Ovary (tissue), 7 donors: ENCODE measurements at regions not wholly inside any gene's neighbourhood (a gene's known extent, or its start where the extent isn't known, plus 50 kb on each side); places are given as distances from the start of the nearest gene placed in this dataset.

ENCODE experiments used
- DNase-seq, 5 donors: peaks; one replicate each; pipeline ENCODE4 v3.0.0-alpha.2; 2019 to 2020
- H3K27ac ChIP-seq, 2 donors: fragments of 200-600 bp; one replicate each; pipeline versions ENCODE4 v1.5.1 to v1.8.0; 2019 to 2022
- H3K27me3 ChIP-seq: fragments of 200-600 bp; one replicate; pipeline ENCODE4 v1.8.0; 2022
- H3K36me3 ChIP-seq: fragments of 200-600 bp; sonication (generic); one replicate; pipeline ENCODE4 v1.5.1; 2019
- H3K4me1 ChIP-seq: one replicate; pipeline ENCODE4 v1.8.1; 2013; ENCODE audit warnings: mild to moderate bottlenecking, moderate library complexity; ENCODE audit not compliant: insufficient read depth
- H3K4me3 ChIP-seq: fragments of 200-600 bp; sonication (generic); one replicate; pipeline ENCODE4 v1.5.1; 2017
- H3K9me3 ChIP-seq, 2 donors: fragments of 200-600 bp in 1 of 2; sonication (generic) in 1 of 2; one replicate each; pipeline versions ENCODE4 v1.5.1 to v1.8.1; 2013 to 2019; ENCODE audit warnings: mild to moderate bottlenecking in 1 of 2, moderate library complexity in 1 of 2
- CTCF ChIP-seq, 3 donors: fragments of 450-650 bp in 2 of 3; fragments of 200-600 bp in 1 of 3; IDR thresholded peaks; one replicate each; pipeline versions ENCODE4 v1.5.1 to v1.8.0; 2016 to 2022; ENCODE audit warnings: antibody characterized with exemption in 3 of 3, mild to moderate bottlenecking in 1 of 3
- EP300 ChIP-seq: sonication (generic); formaldehyde crosslinking; IDR thresholded peaks from one replicate; pipeline ENCODE4 v1.6.1; 2017; ENCODE audit warnings: antibody characterized with exemption
- POLR2A ChIP-seq: fragments of 450-650 bp; IDR thresholded peaks from one replicate; pipeline ENCODE4 v1.6.1; 2017; ENCODE audit warnings: antibody characterized with exemption, mild to moderate bottlenecking, moderate library complexity
- WGBS, 3 donors: extraction: QIAGEN DNeasy Blood & Tissue Kit in 1 of 3; methylation state at CpG; one replicate each; pipeline versions ENCODE4 v1.1.5 to v1.1.7; 2013 to 2017; 5-methylcytosine and 5-hydroxymethylcytosine counted together
- intact Hi-C, 4 donors: fragments of 100-400 bp; cut with DNase I; formaldehyde crosslinking; loops; one replicate each; pipeline versions ENCODE4 v1.11.0 to v1.15.1; 2022 to 2023
- donor health status: DM: no; HTN: no; CAD: no; lungs with moderate emphysema.
- donor health status: DM: no; HTN: no; CAD: no.
- donor health status: Bipolar disorder and iron deficiency.
- donor health status: DM: no; HTN: no; CAD: no.
- donor health status: DM: yes; HTN: yes; CAD: no.

- no peaks in the 10 kb centered on the region for H3K4me1 ChIP-seq
- no peak overlapping the region for H3K27ac ChIP-seq
- intact Hi-C loops, result no loop called here
- no peaks in the 10 kb centered on the region for H3K9me3 ChIP-seq
- no peaks in the 10 kb centered on the region for H3K27me3 ChIP-seq
- no peak for TF ChIP-seq CTCF (IDR thresholded peaks at IDR 0.05)
- TF ChIP-seq EP300, result no peak
- TF ChIP-seq POLR2A, result no peak
- no peaks in the 10 kb centered on the region for H3K36me3 ChIP-seq
- DNase-seq, result no peak
- no peak overlapping the region for H3K4me3 ChIP-seq
- 47 to 72% (median 48%) methylated on average over 2 of the region's 2 CpGs for WGBS, 3 donors
These were observed 1160.6 kb upstream of the AGA start for GRCh38 chr4:178602833-178603232.

DNA sequence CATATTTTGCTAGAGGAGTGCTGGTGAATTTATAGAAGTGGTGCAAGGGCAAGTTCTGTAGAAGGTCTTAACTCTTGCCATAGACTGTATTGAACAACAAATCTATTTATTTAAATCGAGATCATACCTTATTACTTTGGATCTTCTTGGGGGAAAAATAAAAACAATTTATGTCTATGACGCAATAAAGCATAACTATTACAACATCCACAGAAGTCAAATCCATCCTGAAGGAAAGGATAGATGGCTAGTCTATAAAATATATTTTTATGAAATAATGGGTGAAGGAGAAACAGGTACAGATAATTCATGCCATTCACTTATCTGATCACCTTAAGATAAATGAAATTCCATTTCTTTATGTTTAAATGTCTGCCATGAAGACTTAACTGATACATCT lies 1168.8 kb upstream of the AGA start:
- Histone ChIP-seq H3K27me3 (no peaks in the 10 kb centered on the region), H3K36me3 (no peaks in the 10 kb centered on the region), H3K4me1 (no peaks in the 10 kb centered on the region), H3K9me3 (no peaks in the 10 kb centered on the region), H3K27ac (no peak overlapping the region), H3K4me3 (no peak overlapping the region)
- 79 to 86% (median 81%) methylated on average over 2 of the region's 2 CpGs for WGBS, 3 donors
- TF ChIP-seq EP300 (no peak), POLR2A (no peak), CTCF (IDR thresholded peaks at IDR 0.05) (no peak)
- intact Hi-C loops, result no loop called here
- no peak for DNase-seq

- no peak for DNase-seq
- no peak for TF ChIP-seq POLR2A
- no peak for TF ChIP-seq EP300
- TF ChIP-seq CTCF (IDR thresholded peaks at IDR 0.05), result no peak
These were observed 1170.5 kb upstream of the AGA start for GRCh38 chr4:178612733-178613132.

GRCh38 chr4:178632415-178632814 lies 1190.2 kb upstream of the AGA start:
- no peak for TF ChIP-seq CTCF (IDR thresholded peaks at IDR 0.05)
- no peak for TF ChIP-seq POLR2A
- no peak for TF ChIP-seq EP300
- Histone ChIP-seq H3K27ac (no peak overlapping the region), H3K4me1 (no peaks in the 10 kb centered on the region), H3K27me3 (no peaks in the 10 kb centered on the region), H3K4me3 (no peak overlapping the region), H3K36me3 (no peaks in the 10 kb centered on the region), H3K9me3 (no peaks in the 10 kb centered on the region)
- WGBS, 3 donors, result 85 to 95% (median 89%) methylated on average over 1 of the region's 1 CpG
- no peak for DNase-seq
- intact Hi-C loops, result no loop called here

More at GRCh38 chr4:178612733-178613132, 1170.5 kb upstream of the AGA start:
- Histone ChIP-seq H3K9me3 (no peaks in the 10 kb centered on the region), H3K4me3 (no peak overlapping the region), H3K27me3 (no peaks in the 10 kb centered on the region), H3K36me3 (no peaks in the 10 kb centered on the region), H3K27ac (no peak overlapping the region), H3K4me1 (no peaks in the 10 kb centered on the region)
- 65 to 78% (median 76%) methylated on average over 4 of the region's 4 CpGs for WGBS, 3 donors
- intact Hi-C loops, result no loop called here

DNA sequence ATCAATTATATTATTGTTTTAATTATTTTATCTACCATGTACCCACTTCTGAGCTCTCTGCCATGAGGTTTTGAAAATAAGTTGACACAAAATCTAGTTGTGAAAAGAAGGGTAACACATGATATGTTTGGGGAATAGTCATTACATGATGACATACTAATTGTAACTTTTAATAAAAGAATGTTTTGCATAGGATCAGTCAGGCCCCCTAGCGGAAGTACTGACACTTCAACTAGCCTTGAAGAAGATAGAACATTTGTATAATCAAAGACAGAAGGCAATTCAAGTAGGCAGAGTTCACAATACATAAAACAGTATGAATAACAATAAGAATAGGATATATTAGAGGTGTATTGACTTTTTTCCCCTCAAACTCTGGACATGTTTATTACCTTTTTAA lies 1191.0 kb upstream of the AGA start:
- H3K9me3 ChIP-seq, result no peaks in the 10 kb centered on the region
- H3K27ac ChIP-seq, result no peak overlapping the region
- no peaks in the 10 kb centered on the region for H3K4me1 ChIP-seq
- no peaks in the 10 kb centered on the region for H3K27me3 ChIP-seq
- no peak overlapping the region for H3K4me3 ChIP-seq
- 50 to 69% (median 60%) methylated on average over 1 of the region's 1 CpG for WGBS, 3 donors
- no peaks in the 10 kb centered on the region for H3K36me3 ChIP-seq
- no peak for TF ChIP-seq EP300
- TF ChIP-seq CTCF (IDR thresholded peaks at IDR 0.05), result no peak
- no peak for TF ChIP-seq POLR2A
- DNase-seq, result no peak
- intact Hi-C loops, result no loop called here
